Hematopoietic multipotent progenitor cell treated with erythropoietin and hydrocortisone succinate and interleukin-3 and kit ligand, for 15 days (in vitro differentiated cells): ENCODE measurements at regions not wholly inside any gene's neighbourhood (a gene's known extent, or its start where the extent isn't known, plus 50 kb on each side); places are given as distances from the start of the nearest gene placed in this dataset.

ENCODE experiments used
- DNase-seq: peaks from one replicate; pipeline ENCODE4 v3.0.0-alpha.2; 2015; ENCODE audit warnings: low spot score

DNA sequence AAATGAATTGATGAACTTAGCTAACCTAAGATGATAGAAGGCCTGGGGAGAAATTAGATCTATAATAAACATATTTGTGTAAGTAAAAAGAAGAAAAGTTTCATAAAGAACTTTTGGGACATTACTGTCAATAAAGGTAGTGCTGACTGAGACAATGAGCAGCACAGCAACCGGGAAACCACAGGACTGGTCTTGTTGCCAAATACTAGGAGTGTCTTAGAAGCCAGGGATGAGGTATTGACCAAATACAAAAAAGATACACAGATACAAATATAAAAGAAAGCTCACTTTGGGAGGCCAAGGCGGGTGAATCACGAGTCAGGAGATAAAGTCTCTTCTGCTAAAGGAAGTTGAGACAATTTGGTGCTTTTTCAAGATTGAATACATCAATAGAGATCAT lies 362.4 kb upstream of the ZNF385D start:
- DNase-seq, result no peak

DNA sequence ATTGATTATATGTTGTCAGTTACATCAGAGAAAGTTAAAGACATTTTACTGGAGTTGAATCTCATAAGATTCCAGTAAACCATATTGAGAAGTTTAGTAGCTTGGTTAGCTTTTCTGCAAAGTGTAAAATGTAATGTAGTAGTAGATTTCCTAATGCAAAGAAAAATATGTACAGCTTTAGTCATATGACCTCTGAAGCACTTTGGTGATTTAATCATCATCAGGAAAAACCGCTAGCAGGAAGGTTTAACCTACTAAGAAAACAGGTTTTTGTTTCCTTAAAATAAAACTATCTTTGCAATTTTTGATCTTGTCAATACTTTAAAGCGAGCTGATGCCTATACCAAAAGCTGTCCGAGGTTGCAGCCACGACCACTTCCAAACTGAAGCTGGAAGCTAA lies 364.6 kb upstream of the ZNF385D start:
- no peak for DNase-seq

DNA sequence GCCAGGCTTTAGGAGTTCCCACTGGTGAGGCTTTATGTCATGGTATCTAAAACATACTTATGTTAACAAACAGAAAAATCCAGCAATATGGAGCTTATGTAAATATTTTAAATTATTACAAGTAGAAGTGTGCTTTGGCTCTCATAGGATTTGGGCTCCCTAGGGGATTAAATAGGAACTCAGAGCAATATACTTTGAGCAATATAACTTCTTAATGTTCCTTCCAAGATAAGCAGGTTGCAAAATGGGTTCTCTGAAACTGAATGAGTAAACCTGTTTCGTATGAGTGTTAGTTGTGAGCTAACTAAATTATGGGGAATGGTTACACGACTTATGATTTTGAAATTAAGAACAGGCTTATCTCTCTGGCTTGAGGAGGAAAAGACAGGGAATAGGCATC lies 366.1 kb upstream of the ZNF385D start:
- DNase-seq, result no peak

DNA sequence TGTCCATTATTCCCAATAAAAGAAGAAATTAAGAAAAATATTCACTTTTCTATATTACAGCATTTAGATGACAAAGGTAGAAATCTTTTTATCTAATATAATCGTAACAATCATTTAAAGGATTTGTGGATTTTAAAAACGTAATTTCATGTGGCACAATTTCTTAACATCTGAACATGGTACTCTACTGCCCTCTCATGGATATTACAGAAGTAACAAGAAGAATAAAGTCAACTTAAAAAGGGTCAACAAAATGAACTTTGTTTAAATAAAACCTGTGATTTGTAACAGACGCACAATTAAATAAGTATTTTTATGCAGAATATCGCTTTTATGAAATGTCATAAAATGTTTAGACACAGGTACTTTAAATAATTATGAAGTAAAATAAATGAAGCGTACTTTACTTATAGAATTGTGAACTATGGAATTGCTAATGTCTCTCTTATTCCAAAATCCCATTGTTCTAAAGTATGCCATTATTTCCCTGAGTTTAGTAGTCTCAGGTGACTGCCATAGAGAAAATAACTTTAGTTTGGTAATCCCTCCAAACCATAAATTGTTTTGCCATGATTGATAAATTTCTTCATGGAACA lies 366.8 kb upstream of the ZNF385D start:
- peak; percentile 2 for DNase-seq

DNA sequence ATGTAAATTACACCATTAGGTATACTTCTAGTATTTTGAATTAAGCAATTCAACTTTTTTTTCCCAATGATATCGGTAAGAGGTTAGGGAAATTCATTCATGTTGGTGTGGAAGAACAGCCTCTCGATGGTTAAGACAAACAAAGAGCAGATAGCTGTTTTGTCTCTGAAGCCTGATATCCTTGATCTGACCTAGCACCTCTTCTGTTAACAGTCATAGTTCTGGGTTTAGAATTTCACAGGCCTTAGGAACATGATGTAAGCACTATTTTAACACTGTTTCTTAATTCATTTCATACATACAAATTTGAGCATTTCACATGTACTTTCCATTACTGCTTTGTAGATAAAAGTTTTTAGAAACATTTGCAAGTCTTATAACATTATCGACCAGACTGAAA lies 367.5 kb upstream of the ZNF385D start:
- DNase-seq, result no peak

DNA sequence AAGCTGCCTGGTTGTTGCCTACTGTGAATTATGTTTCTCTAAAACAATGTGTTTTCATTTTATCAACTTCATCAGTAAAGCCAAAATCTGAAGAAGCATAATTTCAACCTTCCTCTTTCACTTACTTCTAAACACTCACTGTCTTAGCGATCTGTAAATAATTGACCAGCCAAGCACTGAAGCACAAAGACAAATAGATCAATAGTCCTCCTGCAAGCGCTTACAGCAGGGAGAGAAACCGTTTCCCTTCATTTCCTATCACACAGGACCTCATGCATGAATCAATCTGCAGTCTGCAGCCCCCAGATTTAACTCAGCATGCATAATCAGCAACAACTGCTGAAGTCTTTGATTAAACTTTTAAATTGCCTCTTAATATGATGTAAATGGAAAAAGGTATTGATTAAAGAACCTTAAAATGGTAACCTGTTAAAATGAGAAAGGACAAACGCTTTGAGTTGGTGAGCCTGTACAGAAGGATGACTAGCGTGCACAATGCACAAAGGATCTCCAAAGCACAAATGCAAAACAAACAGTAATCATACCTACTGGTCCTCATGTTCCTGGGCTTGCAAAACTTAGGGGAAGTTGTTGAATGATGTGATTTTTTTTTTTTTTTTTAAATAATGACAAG lies 370.2 kb upstream of the ZNF385D start:
- DNase-seq, result no peak

DNA sequence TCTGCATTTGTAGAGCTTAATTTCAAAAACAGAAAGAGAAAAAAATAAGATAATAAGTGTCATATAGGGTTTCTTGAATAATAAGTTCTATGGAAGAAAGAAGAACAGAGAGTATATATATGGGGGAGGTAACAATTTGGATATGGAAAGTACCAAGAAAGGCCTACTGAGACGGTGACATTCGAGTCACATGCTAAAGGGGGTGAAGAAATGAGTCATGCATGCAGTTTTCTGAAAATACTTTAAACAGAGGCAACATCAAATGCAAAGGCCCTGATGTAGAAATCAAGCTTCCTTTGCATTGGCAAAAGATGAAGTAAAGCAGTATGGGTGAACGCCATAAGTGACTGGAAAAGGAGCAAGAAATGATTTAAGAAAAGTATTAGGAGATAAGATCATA lies 371.6 kb upstream of the ZNF385D start:
- no peak for DNase-seq

DNA sequence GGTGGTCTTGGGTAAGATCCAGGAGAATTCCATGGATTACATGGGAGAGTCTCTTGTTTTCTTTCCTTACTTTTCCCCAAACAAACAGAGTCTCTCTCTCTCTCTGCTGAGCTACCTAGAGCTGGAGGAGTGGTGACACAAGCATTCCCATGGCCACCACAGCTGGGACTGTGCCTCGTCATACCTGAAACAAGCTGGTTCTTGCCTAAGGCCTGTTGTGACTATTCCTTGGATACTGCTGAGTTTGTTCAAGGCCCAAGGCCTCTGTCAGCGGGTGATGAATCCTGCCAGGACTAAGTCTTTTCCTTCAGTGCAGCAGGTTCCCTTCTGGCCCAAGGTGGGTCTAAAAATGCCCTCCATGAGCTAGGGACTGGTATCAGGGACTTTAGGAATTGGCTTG lies 378.1 kb upstream of the ZNF385D start:
- no peak for DNase-seq

DNA sequence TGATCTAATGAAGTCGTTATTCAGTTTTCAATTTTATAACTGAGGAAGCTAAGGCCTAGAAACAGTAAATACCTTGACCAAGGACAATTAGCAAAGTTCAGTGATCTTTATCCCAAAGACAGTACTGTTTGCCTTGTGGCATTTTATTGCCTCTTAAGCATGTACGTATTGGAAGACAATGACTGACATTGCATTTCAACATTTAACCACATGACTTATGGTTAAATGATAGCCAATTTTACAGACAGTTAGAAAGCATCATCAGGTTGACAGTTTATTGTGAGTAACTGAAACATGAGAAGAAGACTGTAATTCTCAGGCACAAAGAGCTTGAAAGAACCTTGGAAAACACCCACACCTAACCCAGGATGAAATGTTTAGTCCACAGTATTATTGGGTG lies 390.8 kb upstream of the ZNF385D start:
- DNase-seq, result no peak

DNA sequence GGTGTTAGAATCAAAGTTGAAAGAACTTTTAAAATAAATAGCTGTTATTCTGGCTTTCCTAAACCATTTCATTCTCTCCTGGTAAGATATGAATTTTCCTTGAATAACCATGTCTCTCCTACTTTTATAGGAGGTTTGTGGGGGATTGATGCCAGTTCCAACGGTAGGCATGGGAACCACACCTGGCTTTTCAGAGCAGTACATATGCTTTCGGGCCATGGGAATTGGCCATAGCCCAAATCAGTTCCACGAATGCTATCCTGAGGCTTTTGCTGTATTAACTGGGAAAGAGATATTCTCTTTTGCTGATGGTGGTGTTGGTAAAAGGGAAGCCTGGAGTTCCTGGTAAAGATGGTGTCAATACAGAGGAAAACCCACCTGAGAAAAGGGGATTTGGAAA lies 396.2 kb upstream of the ZNF385D start:
- DNase-seq, result no peak

DNA sequence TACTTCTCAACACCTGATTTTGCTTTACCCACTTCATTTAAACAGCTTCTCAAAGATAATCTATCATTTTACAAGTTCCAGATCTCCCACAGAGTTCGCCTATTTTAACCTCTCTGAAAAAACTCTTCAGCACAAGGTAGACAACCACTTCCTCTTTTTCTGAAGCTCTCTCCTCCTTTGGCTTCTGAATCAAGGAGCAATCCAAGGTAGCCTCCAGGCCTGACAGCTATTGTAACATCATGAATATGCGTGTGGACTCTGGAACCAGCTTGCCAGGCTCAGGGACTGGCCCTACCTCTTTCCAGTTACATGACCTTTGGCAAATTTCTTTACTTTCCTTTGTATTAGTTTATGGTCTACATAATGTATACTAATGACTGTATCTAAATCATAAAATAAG lies 405.9 kb upstream of the ZNF385D start:
- DNase-seq, result no peak

DNA sequence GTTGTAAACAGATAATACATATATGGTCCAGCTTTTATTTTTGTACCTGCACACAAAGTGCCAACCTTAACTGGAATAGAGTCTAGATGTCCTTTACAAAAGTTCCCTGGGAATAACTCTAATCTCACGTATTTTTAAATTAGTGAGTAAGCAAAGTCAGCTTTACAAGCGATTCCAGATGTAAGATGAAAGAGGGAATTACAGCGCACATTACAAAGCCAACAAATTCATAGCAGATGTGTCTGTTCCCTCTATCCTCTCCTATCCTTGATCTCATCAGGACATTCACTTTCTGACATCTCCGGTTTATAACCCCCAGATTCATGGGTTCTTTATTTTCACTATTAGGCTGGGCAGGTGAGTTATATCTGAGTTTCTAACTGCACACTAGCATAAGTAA lies 406.8 kb upstream of the ZNF385D start:
- no peak for DNase-seq

DNA sequence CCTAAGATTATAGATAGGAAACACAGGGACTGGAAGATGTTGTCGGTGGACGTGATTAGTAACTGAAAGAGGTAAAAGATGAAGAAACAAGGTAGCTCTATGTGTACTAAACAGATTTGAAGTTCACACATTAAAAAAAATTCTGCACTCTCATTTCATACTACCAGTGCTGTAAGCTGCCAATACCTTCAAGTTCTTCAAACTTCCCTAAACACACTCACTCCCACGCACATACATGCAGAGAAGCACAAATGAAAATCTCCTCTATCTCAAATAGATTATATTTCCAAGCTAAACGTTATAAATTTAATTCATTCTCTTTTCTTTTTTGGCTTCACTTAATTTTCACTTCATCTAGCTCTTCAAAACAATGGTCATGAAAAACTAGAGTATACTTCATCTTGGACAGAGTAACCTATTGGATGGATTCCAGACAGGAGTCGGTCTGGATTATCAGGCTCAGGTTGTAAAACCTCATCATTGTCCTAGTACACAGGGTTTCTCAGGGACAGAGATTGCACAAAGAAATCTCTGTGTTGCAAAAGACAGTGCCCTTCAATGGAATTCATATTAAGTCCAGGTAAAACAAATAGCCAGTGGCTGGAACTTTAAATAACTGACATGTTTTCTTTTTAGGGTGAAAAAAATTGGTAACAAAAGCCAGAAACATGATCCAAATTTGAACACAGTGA lies 408.1 kb upstream of the ZNF385D start:
- no peak for DNase-seq

DNA sequence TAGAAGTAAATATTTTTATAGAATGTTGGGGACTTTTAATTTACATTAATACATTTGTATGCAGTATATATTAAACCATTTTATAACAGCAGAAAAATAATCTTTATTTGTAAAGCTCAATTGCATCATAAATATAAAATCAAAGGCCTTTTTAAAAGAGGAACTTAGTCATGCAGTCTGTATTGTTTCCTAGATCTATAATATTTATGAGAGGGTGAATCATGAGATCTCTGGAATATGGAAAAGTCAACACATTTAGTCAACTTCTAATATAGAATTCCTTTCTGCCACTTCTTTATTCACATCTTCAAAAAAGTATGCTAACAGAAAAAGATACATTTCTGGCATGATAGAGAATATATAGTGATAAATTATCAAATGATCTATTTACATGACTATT lies 410.3 kb upstream of the ZNF385D start:
- DNase-seq, result no peak

DNA sequence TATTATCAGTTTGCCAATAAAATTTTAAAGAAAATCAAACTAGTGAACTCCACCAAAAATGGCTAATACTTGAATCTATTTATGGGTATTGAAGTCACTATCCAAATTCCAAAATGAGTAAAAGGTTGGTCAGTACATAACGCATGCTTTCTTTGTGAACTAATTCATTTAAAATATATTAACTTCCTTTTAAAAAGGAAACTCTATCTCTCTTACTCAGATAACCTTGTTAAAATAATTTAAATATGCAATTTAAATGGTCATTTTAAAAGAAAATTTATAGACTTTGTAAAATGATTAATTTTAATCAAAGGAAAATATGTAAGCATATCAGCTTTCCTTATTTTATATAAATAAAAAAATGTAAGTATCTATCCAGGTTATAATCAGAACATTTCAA lies 419.4 kb upstream of the ZNF385D start:
- no peak for DNase-seq

DNA sequence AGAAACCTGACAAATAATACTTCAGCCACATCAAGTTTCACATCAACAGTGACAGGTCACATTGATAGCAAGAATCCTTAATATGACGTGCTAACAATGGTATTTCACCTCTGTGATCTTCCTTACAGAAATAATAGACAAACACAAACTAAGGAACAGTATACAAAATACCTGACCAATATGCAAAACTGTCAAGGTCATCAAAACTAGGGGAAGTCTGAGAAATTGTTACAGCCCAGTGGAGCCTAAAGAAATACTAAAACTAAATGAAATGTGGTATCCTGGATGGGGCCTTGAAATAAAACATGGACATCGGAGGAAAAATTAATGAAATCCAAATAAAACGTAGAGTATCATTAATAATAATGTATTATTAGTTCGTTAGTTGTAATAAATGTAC lies 422.0 kb upstream of the ZNF385D start:
- no peak for DNase-seq

DNA sequence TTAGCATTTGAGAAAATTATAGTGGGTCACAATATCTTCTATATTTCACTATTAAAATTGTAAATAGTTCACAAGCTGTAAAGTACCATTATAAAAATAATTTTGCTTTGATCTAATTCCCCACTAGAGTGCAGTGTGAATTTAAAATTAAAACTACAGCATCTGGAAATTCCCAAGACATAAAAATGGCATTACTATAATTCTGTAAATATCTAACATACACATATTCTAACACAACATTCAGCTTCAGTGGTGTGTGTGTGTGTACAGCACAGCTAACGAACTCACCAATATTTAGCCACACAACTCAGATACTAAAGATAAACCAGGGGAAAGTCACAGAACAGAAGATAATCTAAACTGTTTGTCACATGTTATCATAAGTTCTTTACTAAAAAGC lies 424.9 kb upstream of the ZNF385D start:
- no peak for DNase-seq

DNA sequence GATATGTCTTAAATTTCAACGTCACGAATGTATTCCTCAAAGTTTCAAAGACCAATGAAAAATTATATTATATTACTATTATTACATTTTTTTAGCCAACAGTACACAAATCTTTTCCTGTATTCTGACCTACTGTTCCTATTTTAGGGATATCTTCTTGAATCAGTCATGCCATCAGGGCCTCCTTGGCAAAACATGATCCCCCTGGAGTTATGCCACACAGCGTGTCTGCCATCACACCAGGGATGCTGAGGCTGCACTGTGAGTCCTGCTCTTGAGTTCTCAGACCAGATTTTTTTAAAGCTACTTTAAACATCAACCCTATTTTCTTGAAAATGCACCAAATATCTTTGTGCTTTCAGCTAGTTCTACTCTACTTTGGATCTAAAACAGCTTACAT lies 425.9 kb upstream of the ZNF385D start:
- DNase-seq, result no peak

DNA sequence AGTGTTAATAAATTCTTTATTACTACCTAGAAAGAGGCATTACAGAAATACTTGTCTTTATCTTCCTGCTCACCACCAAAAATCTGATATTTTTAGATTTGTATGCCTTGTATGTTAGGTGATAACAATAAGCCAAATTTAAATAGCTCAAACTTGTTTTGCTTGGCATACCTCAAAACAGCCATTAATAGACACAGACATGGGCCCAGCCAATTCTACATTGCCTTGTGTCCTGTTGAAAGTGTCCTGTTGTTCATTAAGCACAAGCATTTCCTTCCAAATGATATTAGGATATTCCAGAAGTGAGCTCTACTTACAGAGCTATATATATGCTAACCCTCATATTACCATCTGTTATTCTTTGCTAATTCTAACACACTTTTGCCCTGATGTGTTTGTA lies 438.6 kb upstream of the ZNF385D start:
- DNase-seq, result no peak

DNA sequence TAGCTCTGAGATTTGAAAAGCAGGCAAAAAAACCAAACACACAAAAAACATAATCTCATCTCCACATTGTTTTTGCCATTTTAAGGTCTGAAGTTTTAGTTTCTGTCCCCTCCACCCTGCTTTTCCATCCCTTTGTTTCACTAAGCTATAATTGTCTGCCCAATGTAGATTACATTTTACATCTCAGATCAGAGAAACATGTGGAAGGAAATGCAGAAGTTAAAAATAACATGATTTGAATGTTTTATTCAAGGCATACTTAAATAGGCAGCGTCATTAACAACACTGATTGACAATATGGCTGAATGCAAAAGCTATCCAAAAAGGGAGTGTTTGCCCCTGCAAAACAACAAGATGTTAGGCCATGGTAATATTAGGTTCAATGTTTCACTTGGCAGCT lies 448.1 kb upstream of the ZNF385D start:
- no peak for DNase-seq

DNA sequence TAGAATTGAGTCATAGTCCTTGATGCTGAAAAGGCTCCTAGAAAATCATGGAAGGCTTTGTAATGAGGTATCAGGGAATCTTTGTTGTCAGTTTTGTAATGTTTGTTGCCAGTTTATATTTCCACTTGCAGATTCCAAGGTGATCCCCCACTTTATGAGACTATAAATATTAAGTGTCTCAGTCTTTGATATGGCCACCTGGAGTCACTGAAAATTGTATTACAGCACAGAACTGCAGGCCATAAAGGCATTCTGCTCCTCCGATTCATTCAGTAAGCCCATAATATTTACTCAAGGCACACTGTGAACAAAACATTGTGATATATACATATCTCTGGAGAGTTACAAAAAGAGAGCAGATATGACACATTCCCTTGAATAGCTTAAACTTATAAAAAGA lies 457.8 kb upstream of the ZNF385D start:
- no peak for DNase-seq

DNA sequence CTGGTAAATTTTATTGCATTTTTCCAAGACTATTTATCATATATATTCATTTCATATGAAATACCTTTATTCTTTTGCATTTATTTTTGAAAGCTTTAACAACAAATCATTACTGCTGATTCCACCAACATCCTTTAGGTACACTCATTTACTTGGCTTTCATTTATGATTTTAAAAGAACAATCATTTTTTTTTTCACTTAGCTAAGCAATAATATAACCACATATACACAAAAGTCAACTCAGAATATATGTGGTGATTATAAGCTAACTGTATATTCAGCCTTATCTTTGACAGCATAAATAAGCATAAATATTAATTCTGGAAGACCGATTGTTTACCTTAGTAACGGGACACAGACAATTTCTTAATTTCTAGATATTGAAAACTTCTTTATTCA lies 458.6 kb upstream of the ZNF385D start:
- DNase-seq, result no peak

DNA sequence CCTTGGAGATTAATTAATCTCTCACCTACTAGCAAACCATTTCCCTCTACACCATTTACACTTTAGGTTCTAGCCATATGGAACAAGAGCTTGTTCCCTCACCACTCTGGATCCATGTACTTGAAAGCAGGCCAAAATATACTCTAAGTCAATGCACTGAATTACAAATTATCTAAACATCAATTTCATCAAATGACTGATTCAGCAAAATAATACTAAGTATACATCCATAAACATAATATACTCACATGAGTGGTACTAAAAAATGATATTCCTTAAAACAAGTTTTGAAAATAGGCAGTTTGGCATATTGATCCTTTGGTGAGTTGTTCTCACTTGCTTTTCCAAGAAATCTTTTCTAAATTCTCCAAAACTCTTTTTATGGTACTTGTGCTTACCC lies 459.7 kb upstream of the ZNF385D start:
- DNase-seq, result no peak

DNA sequence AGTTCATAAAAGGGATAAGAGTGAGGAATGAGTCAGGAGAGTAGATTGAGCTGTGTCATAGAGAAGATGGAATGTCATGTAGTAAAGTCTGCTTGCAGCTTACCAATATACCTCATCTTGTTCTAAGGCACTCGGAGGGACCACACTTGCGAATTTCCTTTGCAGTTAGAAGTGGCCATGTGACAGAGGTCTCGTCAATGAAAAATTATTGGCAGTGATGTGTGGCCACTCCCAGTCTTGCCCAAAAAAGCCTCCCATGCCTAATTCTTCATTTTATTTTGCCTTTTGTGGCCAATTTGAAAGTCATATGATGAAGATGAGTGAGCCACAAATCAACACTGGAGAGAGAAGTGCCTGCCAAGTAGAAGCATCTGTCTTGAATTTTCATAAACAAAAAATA lies 465.6 kb upstream of the ZNF385D start:
- DNase-seq, result no peak
